ENCODE measurements at regions not wholly inside any gene's neighbourhood (a gene's known extent, or its start where the extent isn't known, plus 50 kb on each side); places are given as distances from the start of the nearest gene placed in this dataset.

DNA sequence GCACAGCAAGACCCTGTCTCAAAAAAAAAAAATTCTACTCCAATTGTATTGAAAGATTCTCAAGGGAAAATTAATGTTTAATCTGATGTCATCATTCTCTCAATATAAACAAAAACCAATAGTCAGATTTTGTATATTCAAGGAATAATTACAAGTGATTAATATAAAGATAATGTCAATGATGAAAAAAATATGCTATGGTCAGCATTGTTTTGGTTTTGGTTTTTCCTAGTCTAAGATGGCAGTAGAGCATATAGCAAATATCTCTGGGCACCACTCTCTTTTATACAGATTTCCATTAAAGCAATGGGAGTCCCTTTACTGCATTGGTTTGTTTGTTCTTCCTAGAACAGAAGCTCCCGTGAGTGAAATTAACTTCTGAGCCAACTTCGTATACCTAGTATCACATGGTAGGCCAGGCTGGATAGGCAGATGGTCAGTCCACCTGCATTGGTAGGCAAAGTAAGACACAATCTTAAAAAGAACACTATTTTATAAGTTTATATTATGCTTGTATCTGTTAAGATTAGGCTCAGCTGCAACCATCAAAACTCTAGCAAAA lies 523.8 kb upstream of the JARID2 start:
- Histone ChIP-seq H3K4me2 (ENCODE audit: low read length) (no peak overlapping the region), H3K9me2 (ENCODE audit: insufficient read depth) (no peaks in the 10 kb centered on the region), H3K4me1 (ENCODE audit: control insufficient read depth in 1 of 2, insufficient read depth in 2 of 2, low read length in 2 of 2) (peaks cover 0 to 6% of the 10 kb centered on the region in 2 experiments; a peak in 1 of 4 replicates), H3K9ac (ENCODE audit: low read length) (no peak overlapping the region), H3K4me3 (replicated peaks in 1 of 2; ENCODE audit: low read depth in 1 of 2, low read length in 2 of 2) (no peak overlapping the region), H3K27me3 (ENCODE audit: insufficient read depth, low read length) (no peaks in the 10 kb centered on the region), H3K36me3 (ENCODE audit: control insufficient read depth in 1 of 2, insufficient read depth in 2 of 2, low read length in 2 of 2) (no peaks in the 10 kb centered on the region), H4K20me1 (ENCODE audit: insufficient read depth) (no peaks in the 10 kb centered on the region), H2AFZ (ENCODE audit: low read depth, low read length, poor library complexity, severe bottlenecking) (no peak overlapping the region), H3K9me3 (ENCODE audit: control insufficient read depth in 1 of 2, insufficient read depth in 1 of 2, low read depth in 1 of 2, low read length in 2 of 2) (no peaks in the 10 kb centered on the region), H3K27ac (ENCODE audit: low read depth, low read length) (no peak overlapping the region), H3K79me2 (ENCODE audit: insufficient read depth, low read length) (no peaks in the 10 kb centered on the region)
- TF ChIP-seq, protein P1, sequence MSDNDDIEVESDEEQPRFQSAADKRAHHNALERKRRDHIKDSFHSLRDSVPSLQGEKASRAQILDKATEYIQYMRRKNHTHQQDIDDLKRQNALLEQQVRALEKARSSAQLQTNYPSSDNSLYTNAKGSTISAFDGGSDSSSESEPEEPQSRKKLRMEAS (IDR thresholded peaks at IDR 0.05), result no peak
- TF ChIP-seq ELF1 (IDR thresholded peaks at IDR 0.05; ENCODE audit: borderline replicate concordance, low read depth) (no peak), SIN3A (IDR thresholded peaks at IDR 0.05; ENCODE audit: low read depth) (no peak), TCF7L2 (IDR thresholded peaks at IDR 0.05; ENCODE audit: borderline replicate concordance, extremely low read depth, insufficient read depth, insufficient read length) (no peak), EZH2 (IDR thresholded peaks at IDR 0.05) (no peak), CEBPB (IDR thresholded peaks at IDR 0.05; ENCODE audit: low read depth) (no peak), ZNF274 (IDR thresholded peaks at IDR 0.05; ENCODE audit: low read depth, low read length) (no peak), EGR1 (IDR thresholded peaks at IDR 0.05; ENCODE audit: low read depth) (no peak), POLR2A (IDR thresholded peaks at IDR 0.05; ENCODE audit: borderline replicate concordance, extremely low read depth, insufficient read depth, insufficient read length) (no peak), JUND (IDR thresholded peaks at IDR 0.05) (no peak), RAD21 (IDR thresholded peaks at IDR 0.05; ENCODE audit: low read depth) (no peak)
- TF ChIP-seq, protein P2, sequence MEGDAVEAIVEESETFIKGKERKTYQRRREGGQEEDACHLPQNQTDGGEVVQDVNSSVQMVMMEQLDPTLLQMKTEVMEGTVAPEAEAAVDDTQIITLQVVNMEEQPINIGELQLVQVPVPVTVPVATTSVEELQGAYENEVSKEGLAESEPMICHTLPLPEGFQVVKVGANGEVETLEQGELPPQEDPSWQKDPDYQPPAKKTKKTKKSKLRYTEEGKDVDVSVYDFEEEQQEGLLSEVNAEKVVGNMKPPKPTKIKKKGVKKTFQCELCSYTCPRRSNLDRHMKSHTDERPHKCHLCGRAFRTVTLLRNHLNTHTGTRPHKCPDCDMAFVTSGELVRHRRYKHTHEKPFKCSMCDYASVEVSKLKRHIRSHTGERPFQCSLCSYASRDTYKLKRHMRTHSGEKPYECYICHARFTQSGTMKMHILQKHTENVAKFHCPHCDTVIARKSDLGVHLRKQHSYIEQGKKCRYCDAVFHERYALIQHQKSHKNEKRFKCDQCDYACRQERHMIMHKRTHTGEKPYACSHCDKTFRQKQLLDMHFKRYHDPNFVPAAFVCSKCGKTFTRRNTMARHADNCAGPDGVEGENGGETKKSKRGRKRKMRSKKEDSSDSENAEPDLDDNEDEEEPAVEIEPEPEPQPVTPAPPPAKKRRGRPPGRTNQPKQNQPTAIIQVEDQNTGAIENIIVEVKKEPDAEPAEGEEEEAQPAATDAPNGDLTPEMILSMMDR (IDR thresholded peaks at IDR 0.05 in 2 of 3, conservative IDR thresholded peaks at IDR 0.05 in 1 of 3; ENCODE audit: borderline replicate concordance in 1 of 3, insufficient read depth in 1 of 3, low read depth in 2 of 3, low read length in 2 of 3), result no peak
- TF ChIP-seq, protein P3, sequence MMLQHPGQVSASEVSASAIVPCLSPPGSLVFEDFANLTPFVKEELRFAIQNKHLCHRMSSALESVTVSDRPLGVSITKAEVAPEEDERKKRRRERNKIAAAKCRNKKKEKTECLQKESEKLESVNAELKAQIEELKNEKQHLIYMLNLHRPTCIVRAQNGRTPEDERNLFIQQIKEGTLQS (IDR thresholded peaks at IDR 0.05), result no peak
- RAD21 ChIA-PET (ENCODE audit: low non-redundant PET in 1 of 2, low total read pairs in 2 of 2, uncharacterized antibody in 2 of 2, unreplicated experiment in 2 of 2), result no interaction called here
- CTCF ChIA-PET, result no interaction called here
- intact Hi-C loops (cut with micrococcal nuclease), result no loop called here
- BruUV-seq (replicated peaks), result no TSS peak
- DNase-seq (ENCODE audit: low read depth, low spot score), result no peak
- ATAC-seq, result no peak
- POLR2A ChIA-PET, result no interaction called here

Measured in HCT116 (cell line).